ENCODE measurements at regions not wholly inside any gene's neighbourhood (a gene's known extent, or its start where the extent isn't known, plus 50 kb on each side); places are given as distances from the start of the nearest gene placed in this dataset.
A peak's percentile ranks its signal among the peaks of the same experiment; 100 is the strongest.

DNA sequence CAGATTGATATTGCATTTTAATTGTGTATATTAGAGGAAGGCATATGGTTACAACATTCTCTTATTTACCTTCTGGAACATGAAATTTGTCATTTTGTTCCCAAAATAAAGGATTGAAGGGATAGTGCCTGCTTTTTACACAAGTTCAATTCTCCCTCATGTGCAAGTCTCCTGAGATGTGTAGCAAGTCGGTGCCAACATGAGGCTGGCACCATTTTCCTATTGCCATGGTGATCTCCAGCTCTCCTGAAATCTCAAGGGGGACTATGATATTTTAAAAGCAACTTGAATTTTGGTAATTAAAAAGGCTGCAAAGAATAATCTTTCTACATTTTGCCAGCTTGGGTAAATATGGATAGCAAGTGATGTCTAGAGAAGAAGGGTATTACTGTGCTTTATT is 693.3 kb upstream of the WWC1 start:
- DNase-seq, result no peak

DNA sequence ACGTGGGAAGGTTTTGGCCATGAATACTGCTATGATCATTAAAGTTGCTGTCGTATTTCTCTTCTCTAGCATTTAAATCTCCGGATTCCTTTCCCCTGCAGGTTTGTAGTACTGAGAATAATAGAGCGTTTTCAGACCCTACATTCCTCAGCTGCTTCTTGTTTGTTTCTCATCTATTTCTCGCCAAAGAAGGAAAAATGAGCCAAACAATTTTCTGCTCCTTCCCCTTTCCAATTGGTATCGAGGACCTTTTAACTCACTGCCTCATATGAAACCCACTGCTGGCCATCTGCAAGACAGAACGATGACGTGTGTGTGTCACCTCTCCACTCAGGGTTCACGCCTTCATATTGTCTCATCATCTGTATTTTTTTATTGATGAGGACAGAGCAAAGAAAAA is 689.4 kb upstream of the WWC1 start:
- DNase-seq, result peak; percentile 7

GRCh38 chr5:167603135-167603534 is 688.3 kb upstream of the WWC1 start:
- no peak for DNase-seq

- DNase-seq, result no peak
These were observed 682.8 kb upstream of the WWC1 start for GRCh38 chr5:167608390-167609272.

- DNase-seq, result no peak
These were observed 677.0 kb upstream of the WWC1 start for GRCh38 chr5:167614294-167615021.

DNA sequence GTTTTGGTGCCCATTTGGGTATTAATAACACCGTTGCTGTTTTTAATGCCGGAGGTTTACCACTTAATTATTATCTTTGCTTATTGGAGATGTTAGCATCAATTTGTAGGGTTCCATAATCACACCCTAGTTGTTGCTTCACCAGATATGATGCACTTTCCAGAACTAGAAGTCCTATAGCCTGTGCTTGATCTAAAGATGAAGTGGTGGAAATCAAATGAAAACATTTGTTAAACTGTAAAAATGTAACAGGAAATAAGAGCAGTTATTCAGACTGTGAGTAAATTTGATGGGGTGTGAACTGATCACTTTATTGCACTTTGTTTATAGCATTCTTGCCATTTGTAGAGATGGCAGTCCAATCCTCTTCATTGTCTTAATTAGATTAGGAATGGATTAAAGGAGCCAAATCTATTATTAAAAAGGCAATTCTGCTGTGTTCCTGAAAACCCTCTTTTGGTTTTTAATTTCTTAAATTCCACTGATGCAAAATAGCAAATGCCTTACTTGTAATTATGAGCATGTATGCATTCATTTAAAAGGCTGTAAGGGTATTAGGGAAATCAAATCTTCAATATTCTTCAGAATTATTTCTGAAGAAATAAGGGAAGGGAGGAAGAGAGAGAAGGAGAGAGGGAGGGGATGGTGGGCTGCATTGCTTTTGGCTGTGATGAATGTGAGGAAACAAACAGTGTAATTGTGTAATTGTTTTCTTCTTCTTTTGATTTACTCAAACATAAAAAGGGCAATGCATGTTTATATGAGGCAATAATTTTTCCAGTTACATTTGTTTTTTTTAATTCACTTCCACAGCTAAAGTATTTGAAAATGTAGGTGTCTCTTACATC is 675.2 kb upstream of the WWC1 start:
- DNase-seq, result no peak

DNA sequence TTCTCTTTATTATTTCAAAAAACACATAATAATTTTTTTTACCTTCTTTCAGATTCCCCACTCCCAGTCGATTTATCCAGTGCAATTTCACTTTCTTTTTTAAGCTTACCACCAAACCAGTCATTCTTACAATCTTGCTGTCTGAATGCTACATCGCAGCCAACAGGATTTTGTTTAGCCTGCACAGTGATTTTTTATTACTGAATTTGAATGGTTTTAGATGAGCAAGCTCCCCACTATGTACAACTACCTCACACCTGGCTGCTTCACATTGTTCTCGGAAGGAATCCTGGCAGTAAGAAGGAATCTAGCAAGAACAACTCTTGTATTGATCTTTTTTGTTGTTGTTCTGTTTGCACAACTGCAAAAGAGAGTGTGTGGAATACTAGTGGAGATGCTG is 668.1 kb upstream of the WWC1 start:
- DNase-seq, result no peak

DNA sequence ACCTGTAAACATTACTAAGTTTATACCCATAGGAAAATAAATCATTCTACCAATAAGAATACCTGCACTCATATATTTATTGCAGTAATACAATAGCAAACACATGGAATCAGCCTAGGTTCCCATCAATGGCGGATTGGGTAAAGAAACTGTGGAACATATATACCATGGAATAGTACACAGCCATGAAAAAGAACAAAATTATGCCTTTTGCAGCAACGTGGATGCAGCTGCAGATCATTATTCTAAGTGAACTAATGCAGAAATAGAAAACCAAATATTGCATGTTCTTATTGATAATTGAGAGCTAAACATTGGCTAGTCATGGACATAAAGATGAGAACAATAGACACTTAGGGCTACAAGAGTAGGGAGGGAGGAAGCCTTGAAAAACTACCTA is 667.4 kb upstream of the WWC1 start:
- DNase-seq, result no peak

GRCh38 chr5:167626341-167627123 is 664.9 kb upstream of the WWC1 start:
- no peak for DNase-seq

GRCh38 chr5:167629634-167630033 is 661.8 kb upstream of the WWC1 start:
- DNase-seq, result no peak

- DNase-seq, result no peak
These were observed 660.3 kb upstream of the WWC1 start for GRCh38 chr5:167631191-167631590.

DNA sequence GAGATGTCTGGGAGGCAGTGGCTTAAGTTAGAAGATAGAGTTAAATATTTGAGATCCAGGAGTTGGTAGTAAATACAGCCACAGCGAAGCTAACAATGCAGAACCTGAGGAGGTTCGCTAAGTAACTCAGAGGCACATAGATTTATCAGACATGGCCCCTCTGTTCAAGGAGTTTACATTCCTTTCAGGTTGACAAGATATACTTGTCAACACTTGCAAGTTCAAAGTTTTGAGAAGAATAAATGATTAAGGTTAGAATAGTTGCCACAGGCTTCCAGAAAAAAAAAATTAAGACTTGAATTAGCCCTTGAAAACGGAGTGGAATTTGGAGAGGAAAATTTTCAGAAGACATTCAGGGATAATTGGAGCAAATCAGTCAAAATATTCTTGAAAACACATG is 658.3 kb upstream of the WWC1 start:
- no peak for DNase-seq

GRCh38 chr5:167633931-167634341 is 657.5 kb upstream of the WWC1 start:
- DNase-seq, result no peak

- DNase-seq, result no peak
These were observed 657.0 kb upstream of the WWC1 start for GRCh38 chr5:167634432-167634831.

- no peak for DNase-seq
These were observed 652.6 kb upstream of the WWC1 start for GRCh38 chr5:167638816-167639215.

DNA sequence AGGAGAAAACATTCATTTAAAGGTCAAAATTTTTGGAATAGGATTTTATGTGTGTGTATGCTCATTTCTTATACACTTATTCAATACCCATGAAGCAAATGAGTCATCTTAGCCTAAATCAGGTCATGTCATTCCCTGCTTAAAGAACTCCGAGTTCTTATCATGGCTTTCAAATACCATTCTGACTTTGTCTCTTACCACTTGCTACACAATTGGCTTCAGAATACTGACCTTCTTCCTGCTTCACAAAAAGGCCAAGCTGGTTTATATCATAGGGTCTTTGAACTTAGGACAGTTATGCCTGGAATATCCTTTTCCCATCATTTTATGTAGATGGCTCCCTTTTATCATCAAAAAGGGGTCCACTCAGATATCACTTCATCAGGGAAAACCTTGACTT is 652.2 kb upstream of the WWC1 start:
- no peak for DNase-seq

- no peak for DNase-seq
These were observed 651.7 kb upstream of the WWC1 start for GRCh38 chr5:167639766-167640165.

DNA sequence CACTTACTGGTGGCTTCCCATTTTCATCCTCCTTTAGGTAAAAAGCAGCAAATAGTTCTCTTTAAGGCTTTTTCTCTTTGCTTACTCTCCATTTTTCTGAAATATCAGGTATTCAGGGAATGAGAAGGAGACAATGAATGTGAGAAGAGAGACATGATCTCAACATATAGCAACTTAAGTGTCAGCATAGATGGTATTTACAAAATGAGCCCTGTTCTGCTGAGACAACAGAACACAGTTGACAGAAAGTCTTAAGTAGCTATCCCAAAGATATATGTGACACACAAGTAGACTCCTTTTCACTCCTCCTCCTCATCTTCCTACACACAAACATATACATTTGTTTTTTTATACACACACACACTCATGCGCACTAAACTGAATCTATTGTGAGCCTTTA is 649.3 kb upstream of the WWC1 start:
- no peak for DNase-seq

DNA sequence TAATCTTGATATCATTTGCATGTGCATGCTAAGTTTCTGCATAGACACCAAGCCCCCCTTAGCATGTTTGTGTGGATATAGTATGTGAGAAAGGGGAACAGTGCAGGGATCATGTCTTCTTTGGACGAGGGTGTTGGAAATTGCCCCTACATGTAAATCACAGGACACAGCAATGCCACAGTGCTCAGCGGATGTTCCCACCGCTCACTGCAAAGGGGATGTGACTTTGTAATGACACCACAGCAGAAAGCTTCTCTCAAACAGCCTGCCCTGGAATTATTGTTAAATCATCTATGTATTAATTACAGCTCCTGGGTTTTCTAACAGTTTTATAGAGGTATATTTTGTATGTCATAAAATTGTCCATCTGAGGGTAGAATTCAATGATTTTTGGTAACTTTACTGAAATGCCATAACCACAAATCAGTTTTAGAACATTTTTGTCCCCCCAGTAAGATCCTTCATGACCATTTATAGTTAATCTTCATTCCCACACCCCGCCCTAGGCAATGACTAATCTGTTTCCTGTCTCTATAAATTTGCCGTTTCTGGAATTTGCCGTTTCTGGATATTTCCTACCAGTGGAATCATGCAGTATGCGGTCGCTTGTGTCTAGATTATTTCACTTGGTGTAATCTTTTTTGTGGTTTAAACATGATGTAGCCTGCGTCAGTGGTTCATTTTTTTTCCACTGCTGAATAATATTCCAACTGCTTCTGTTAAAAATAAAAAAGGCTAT is 648.5 kb upstream of the WWC1 start:
- no peak for DNase-seq

DNA sequence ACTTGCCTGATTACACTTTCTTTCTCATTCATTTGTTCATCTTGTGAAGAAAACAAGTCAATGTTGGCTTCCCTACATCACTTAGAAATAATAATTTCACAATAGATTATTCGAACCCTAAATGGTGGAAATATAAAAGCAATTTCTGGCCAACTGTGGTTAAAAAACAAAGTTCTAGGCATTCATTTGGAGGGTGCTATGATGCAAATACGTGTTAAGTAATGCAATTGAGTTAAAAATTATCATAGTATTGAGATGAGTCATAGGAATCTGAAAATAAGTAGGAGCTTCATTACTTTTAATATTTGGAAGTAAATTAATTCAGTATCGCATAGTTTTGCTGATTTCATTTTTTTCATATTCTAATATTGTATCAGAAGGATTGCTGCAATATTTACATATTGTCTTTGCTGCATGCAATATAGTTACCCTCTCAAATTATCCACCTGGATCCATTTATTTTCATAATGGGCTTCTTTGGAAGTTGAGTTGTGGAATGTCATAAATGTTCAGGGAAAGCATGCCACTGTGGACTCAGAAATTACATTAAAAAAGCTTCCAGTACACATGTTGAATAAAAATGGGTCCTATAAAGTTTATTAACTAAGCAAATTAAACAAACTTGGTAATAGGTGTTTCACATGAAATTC is 647.7 kb upstream of the WWC1 start:
- no peak for DNase-seq

DNA sequence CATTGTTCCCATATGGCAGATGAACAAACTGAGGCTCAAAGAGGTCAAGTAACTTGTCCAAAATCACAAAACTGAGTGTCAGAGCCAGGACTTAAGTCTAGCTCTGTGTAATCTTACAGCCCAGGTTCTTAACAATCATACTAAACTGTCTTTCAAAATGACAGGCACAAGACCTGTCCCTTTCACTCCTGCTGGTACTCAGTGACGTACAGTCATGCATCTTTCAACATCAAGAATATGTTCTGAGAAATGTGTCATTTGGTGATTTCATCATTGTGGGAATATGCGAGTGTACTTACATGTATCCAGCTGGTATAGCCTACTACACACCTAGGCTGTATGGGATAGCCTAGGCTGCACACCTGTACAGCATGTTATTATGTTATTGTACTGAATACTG is 646.8 kb upstream of the WWC1 start:
- no peak for DNase-seq
